ENCODE measurements at regions not wholly inside any gene's neighbourhood (a gene's known extent, or its start where the extent isn't known, plus 50 kb on each side); places are given as distances from the start of the nearest gene placed in this dataset.

DNA sequence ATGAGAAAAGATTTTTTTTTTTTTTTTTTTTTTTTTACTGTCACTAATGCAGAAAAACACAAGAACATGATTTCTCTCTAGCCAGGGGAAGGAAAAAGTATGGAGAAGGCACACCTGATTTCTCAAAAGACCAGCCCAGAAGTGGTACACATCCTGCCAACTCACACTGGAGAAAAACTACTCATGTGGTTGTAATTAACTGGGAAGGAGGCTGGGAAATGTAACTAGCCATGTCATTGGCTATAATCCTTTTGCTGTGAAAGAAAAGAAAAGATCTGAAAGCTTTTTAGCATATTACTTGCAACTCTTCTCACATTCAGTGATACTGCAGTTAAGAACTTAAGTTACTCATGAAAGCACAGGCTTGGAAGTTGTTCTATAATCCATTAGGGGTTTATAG lies 195.9 kb upstream of the PMFBP1 start:
- H3K27me3 ChIP-seq: no peaks in the 10 kb centered on the region
- TF ChIP-seq CTCF (IDR thresholded peaks at IDR 0.05): no peak
- H3K4me3 ChIP-seq: no peak overlapping the region
- ATAC-seq (no peak), DNase-seq (no peak)
- H3K9me3 ChIP-seq: peaks cover 12% of the 10 kb centered on the region
- H3K27ac ChIP-seq: no peak overlapping the region
- H3K4me1 ChIP-seq: no peaks in the 10 kb centered on the region
- intact Hi-C loops (cut with DNase I): no loop called here
- H3K36me3 ChIP-seq: no peaks in the 10 kb centered on the region

DNA sequence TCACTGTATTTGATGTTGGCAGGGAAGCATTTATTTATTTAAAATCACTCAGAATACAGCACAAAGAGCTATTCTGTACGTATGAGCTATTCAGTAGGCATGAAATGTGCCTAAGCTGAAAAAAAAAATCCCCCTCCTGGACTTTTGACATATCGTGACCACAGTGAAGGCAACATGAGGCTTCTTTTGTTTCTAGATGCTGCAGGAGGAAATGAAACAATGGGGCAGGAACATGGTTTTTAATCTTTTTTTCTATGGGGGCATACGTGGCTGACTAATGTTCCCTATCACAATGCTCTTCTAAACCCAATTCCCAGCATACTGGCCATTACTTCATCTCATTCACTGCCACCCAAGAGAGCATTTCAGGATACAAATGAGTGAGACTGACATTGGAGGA lies 191.0 kb upstream of the PMFBP1 start:
- DNase-seq (no peak), ATAC-seq (no peak)
- H3K4me1 ChIP-seq: no peaks in the 10 kb centered on the region
- peaks cover 12% of the 10 kb centered on the region for H3K9me3 ChIP-seq
- H3K27me3 ChIP-seq: no peaks in the 10 kb centered on the region
- no peaks in the 10 kb centered on the region for H3K36me3 ChIP-seq
- no peak overlapping the region for H3K4me3 ChIP-seq
- TF ChIP-seq CTCF (IDR thresholded peaks at IDR 0.05): no peak
- no peak overlapping the region for H3K27ac ChIP-seq
- intact Hi-C loops (cut with DNase I): no loop called here

GRCh38 chr16:72362476-72362875 lies 190.5 kb upstream of the PMFBP1 start:
- TF ChIP-seq CTCF (IDR thresholded peaks at IDR 0.05): no peak
- ATAC-seq: no peak
- intact Hi-C loops (cut with DNase I): no loop called here

GRCh38 chr16:72357910-72358309 lies 186.0 kb upstream of the PMFBP1 start:
- ATAC-seq (no peak), DNase-seq (no peak)
- no peaks in the 10 kb centered on the region for H3K36me3 ChIP-seq
- H3K27ac ChIP-seq: no peak overlapping the region
- H3K4me3 ChIP-seq: no peak overlapping the region
- TF ChIP-seq CTCF (IDR thresholded peaks at IDR 0.05): no peak
- intact Hi-C loops (cut with DNase I): no loop called here
- H3K4me1 ChIP-seq: no peaks in the 10 kb centered on the region
- no peaks in the 10 kb centered on the region for H3K27me3 ChIP-seq
- no peaks in the 10 kb centered on the region for H3K9me3 ChIP-seq

More at GRCh38 chr16:72362476-72362875, 190.5 kb upstream of the PMFBP1 start:
- Histone ChIP-seq H3K9me3 (peaks cover 12% of the 10 kb centered on the region), H3K27me3 (no peaks in the 10 kb centered on the region), H3K4me3 (no peak overlapping the region), H3K36me3 (no peaks in the 10 kb centered on the region), H3K27ac (no peak overlapping the region), H3K4me1 (no peaks in the 10 kb centered on the region)
- DNase-seq: no peak

DNA sequence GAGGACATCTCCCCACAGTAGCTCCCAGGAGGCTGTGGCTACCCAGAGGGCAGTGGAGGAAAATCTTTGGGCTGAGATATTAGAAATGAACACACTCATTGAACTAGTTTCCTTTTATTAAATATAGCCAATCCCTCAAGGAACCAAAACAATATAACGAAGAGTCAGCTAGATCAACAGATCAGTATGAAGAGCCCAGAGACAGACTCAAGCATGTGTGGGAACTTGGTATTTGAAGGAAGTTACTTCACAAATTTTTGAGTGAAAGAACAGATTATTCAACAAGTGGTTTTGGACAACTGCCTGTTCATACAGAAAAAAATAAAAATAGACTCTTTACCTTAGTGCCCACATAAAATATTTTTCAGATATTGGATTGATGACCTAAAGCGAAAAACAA lies 183.6 kb upstream of the PMFBP1 start:
- TF ChIP-seq CTCF (IDR thresholded peaks at IDR 0.05): no peak
- H3K27me3 ChIP-seq: no peaks in the 10 kb centered on the region
- H3K4me3 ChIP-seq: no peak overlapping the region
- no peaks in the 10 kb centered on the region for H3K36me3 ChIP-seq
- DNase-seq (no peak), ATAC-seq (no peak)
- intact Hi-C loops (cut with DNase I): no loop called here
- H3K4me1 ChIP-seq: no peaks in the 10 kb centered on the region
- H3K27ac ChIP-seq: no peak overlapping the region
- no peaks in the 10 kb centered on the region for H3K9me3 ChIP-seq

DNA sequence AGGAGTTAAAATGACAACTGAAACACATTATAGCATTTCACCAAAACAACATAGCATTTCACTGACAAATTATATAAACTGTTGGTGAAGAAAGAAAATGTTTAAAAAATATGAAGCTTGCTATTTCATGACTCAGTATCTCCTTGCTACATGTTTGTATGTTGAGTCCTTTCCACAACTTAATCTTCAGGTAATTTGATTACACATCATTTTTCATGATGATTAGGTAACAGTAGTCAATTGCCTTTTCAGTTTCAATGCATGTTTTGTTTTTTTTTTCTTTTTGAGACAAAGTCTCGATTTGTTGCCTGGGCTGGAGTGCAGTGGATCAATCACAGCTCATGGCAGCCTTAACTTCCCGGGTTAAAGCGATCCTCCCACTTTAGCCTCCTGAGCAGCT lies 177.8 kb upstream of the PMFBP1 start:
- H3K27me3 ChIP-seq: no peaks in the 10 kb centered on the region
- no peaks in the 10 kb centered on the region for H3K36me3 ChIP-seq
- intact Hi-C loops (cut with DNase I): no loop called here
- no peaks in the 10 kb centered on the region for H3K9me3 ChIP-seq
- H3K4me1 ChIP-seq: no peaks in the 10 kb centered on the region
- DNase-seq: no peak
- no peak for TF ChIP-seq CTCF (IDR thresholded peaks at IDR 0.05)
- no peak overlapping the region for H3K27ac ChIP-seq
- H3K4me3 ChIP-seq: no peak overlapping the region
- no peak for ATAC-seq
